C4-2B (cell line): ENCODE measurements at regions not wholly inside any gene's neighbourhood (a gene's known extent, or its start where the extent isn't known, plus 50 kb on each side); places are given as distances from the start of the nearest gene placed in this dataset.

Source experiments
- CTCF ChIP-seq: fragments of 450-650 bp; conservative IDR thresholded peaks from 2 replicates; pipeline ENCODE4 v1.5.1; 2017; ENCODE audit warnings: mild to moderate bottlenecking
- ZFX ChIP-seq: fragments of 450-650 bp; IDR thresholded peaks from 2 replicates; pipeline ENCODE4 v1.6.1; 2017

- no peak for TF ChIP-seq CTCF
- no peak for TF ChIP-seq ZFX
These were observed 72.7 kb upstream of the NUPR2 start for GRCh38 chr7:56188823-56189346.
